Left ventricle myocardium inferior (tissue), 1 donor: ENCODE measurements at regions not wholly inside any gene's neighbourhood (a gene's known extent, or its start where the extent isn't known, plus 50 kb on each side); places are given as distances from the start of the nearest gene placed in this dataset.

Experiments
- DNase-seq: peaks from one replicate; pipeline ENCODE4 v3.0.0-alpha.2; 2020
- H3K27ac ChIP-seq: fragments of 200-600 bp; replicated peaks from 2 replicates; pipeline ENCODE4 v1.8.0; 2021
- H3K27me3 ChIP-seq: fragments of 200-600 bp; 2 replicates; pipeline ENCODE4 v1.8.0; 2021; ENCODE audit warnings: low read depth
- H3K36me3 ChIP-seq: fragments of 200-600 bp; 2 replicates; pipeline ENCODE4 v1.8.0; 2021
- H3K4me1 ChIP-seq: fragments of 200-600 bp; 2 replicates; pipeline ENCODE4 v1.8.0; 2021
- H3K4me3 ChIP-seq: fragments of 200-600 bp; 2 replicates; pipeline ENCODE4 v1.8.0; 2021; ENCODE audit warnings: mild to moderate bottlenecking, moderate library complexity
- H3K9me3 ChIP-seq: fragments of 200-600 bp; replicated peaks from 2 replicates; pipeline ENCODE4 v1.8.0; 2021
- intact Hi-C: fragments of 100-400 bp; cut with micrococcal nuclease; formaldehyde crosslinking; loops from one replicate; pipeline ENCODE4 v1.11.0; 2022
- TF ChIP-seq, protein P1 (sequence below): fragments of 200-600 bp; IDR thresholded peaks from 2 replicates; pipeline ENCODE4 v1.8.0; 2021; ENCODE audit warnings: antibody characterized with exemption, mild to moderate bottlenecking, borderline replicate concordance
- donor health status: DM: no; HTN: yes; CAD: no; lungs with severe emphysema.

DNA sequence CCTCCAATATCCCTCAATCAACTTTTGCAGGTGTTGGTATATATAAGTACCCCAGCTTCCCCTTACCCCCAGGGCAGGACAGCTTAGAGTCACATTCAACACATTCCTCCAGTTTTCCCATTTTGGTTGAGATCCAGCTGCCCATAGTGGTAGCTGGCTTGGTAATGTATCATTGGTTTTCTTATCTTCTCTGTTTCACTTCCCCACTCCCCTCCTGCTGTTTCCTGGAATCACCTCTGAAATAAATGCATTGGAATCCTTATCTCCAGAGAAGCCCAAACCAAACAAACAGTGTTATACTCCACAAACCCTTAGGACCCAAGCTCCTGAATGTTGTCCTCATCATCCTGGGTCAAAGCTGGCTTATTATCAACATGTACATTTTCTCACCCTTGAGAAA lies 184.8 kb downstream of the TMEM38B start:
- Histone ChIP-seq H3K9me3 (no peaks in the 10 kb centered on the region), H3K27ac (no peak overlapping the region), H3K27me3 (no peaks in the 10 kb centered on the region), H3K4me3 (no peak overlapping the region), H3K4me1 (no peaks in the 10 kb centered on the region), H3K36me3 (no peaks in the 10 kb centered on the region)
- intact Hi-C loops: no loop called here
- DNase-seq: no peak
- TF ChIP-seq, protein P1, sequence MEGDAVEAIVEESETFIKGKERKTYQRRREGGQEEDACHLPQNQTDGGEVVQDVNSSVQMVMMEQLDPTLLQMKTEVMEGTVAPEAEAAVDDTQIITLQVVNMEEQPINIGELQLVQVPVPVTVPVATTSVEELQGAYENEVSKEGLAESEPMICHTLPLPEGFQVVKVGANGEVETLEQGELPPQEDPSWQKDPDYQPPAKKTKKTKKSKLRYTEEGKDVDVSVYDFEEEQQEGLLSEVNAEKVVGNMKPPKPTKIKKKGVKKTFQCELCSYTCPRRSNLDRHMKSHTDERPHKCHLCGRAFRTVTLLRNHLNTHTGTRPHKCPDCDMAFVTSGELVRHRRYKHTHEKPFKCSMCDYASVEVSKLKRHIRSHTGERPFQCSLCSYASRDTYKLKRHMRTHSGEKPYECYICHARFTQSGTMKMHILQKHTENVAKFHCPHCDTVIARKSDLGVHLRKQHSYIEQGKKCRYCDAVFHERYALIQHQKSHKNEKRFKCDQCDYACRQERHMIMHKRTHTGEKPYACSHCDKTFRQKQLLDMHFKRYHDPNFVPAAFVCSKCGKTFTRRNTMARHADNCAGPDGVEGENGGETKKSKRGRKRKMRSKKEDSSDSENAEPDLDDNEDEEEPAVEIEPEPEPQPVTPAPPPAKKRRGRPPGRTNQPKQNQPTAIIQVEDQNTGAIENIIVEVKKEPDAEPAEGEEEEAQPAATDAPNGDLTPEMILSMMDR: no peak

DNA sequence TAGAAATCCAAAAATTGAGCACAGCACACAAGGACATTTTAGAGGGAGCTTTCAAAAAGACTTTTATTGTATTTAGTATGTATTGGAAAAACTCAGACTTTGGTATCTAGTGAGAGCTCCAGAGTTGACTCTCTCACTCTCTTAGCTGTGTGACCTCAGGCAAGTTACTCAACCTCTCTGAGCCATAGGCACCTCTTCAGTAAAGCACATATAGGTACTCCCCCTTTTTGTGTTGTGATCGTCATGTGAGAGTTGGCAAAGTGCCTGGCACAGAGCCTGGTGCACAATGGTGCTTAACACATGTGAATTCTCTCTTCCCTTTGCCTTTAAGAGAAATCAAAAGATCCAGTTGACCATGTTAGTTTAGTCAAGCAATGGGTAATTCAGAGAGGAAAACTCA lies 186.2 kb downstream of the TMEM38B start:
- no peak for DNase-seq
- intact Hi-C loops: no loop called here
- Histone ChIP-seq H3K27ac (no peak overlapping the region), H3K36me3 (no peaks in the 10 kb centered on the region), H3K9me3 (no peaks in the 10 kb centered on the region), H3K4me3 (no peak overlapping the region), H3K27me3 (no peaks in the 10 kb centered on the region), H3K4me1 (no peaks in the 10 kb centered on the region)
- TF ChIP-seq, protein P1: no peak

DNA sequence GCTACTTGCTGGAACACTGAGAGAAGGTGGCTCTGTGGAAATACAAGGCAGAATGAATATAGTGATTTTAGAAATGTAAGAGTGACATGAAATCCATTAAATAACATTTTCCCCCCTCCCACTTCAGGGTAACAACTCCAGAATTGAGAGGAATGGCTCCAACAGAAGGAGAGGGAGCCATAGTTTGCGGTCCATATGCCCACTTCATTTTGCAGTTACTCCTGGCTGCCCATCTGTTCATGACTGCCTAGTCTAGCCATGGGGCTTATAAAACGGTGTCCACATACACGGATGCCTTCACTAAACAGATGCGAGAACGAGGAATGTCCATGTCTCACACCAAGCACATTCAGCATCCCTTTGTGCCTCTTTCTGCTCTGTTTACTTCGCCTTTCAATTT lies 186.7 kb downstream of the TMEM38B start:
- Histone ChIP-seq H3K4me1 (no peaks in the 10 kb centered on the region), H3K9me3 (no peaks in the 10 kb centered on the region)
- intact Hi-C loops: no loop called here

DNA sequence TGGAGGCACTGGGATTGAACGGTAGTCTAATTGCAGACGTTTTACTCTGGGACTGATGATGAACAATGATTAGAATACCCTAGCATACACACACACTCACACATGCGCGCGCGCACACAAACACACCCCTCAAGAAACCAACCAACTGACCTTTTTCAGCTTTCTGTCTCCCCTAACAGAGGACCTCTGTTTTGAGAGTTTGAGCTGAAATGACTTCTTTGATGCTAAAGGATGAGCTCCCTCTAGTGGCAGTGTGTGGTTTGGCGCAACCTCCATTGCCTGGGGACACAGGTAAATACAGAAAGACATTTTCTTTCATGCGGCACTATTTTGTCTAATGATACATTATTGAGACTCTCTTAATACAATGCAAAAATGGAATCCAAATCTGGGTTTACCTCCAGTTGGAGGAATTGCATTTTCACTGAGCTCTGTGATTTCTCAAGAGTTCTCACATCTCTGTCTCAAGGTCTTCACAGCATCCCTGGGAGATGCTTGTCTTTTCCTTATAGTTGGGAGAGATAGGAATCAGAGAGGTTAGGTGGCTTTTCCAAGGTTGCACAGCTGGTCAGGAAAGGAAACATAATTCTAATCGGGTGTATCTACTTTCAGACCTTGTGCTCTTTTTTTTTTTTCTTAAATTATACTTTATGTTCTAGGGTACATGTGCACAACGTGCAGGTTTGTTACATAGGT lies 187.5 kb downstream of the TMEM38B start:
- Histone ChIP-seq H3K27ac (no peak overlapping the region), H3K4me1 (no peaks in the 10 kb centered on the region), H3K27me3 (no peaks in the 10 kb centered on the region), H3K4me3 (no peak overlapping the region), H3K36me3 (no peaks in the 10 kb centered on the region), H3K9me3 (no peaks in the 10 kb centered on the region)
- intact Hi-C loops: no loop called here
- DNase-seq: peak; percentile 53
- TF ChIP-seq, protein P1: peak; percentile 87

More for the DNA sequence above, 186.7 kb downstream of the TMEM38B start:
- no peak overlapping the region for H3K4me3 ChIP-seq
- no peaks in the 10 kb centered on the region for H3K36me3 ChIP-seq
- DNase-seq: no peak
- TF ChIP-seq, protein P1: no peak
- H3K27me3 ChIP-seq: no peaks in the 10 kb centered on the region
- no peak overlapping the region for H3K27ac ChIP-seq

DNA sequence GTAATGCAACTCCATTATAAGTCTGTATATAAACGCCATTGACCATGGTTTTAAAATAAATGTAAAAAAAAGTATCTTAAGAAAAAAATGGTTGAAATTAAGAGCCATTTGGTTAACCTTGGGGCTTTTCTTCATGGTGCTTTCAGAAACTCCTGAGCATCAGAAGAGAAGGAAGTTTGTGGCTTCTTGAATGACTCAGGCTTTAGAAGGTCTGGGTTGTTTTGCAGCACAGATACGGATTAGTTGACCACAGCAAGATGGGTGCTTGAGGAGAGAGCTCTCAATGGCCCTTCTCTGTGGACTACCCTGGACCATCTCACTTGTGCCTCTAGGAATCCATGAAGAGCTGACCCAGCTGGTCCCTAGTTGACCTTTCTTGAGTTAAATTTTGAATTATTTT lies 189.5 kb downstream of the TMEM38B start:
- Histone ChIP-seq H3K27ac (no peak overlapping the region), H3K36me3 (no peaks in the 10 kb centered on the region), H3K9me3 (no peaks in the 10 kb centered on the region), H3K4me3 (no peak overlapping the region), H3K27me3 (no peaks in the 10 kb centered on the region), H3K4me1 (no peaks in the 10 kb centered on the region)
- TF ChIP-seq, protein P1: no peak
- DNase-seq: no peak
- intact Hi-C loops: no loop called here

DNA sequence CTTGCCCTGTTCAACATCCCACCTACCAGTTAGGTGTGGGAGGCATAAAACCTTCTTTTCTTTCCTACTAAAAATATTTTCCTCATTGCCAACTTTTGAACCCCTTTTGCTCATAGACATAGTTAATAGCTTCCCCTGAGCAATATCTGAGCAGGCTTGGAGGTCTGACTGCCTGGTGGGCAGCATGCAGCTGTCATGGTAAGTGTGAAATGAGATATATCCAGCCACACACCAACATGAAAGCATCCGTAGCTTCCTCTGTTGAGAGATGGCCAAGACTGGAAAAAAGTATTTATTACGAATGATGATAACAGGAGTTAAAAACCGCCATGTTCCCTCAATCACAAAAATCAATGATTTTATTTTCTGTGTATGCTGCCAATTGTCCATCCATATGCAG lies 190.1 kb downstream of the TMEM38B start:
- Histone ChIP-seq H3K9me3 (no peaks in the 10 kb centered on the region), H3K36me3 (no peaks in the 10 kb centered on the region), H3K4me1 (no peaks in the 10 kb centered on the region), H3K27ac (no peak overlapping the region), H3K27me3 (no peaks in the 10 kb centered on the region), H3K4me3 (no peak overlapping the region)
- DNase-seq: no peak
- intact Hi-C loops: no loop called here
- TF ChIP-seq, protein P1: no peak
